ENCODE measurements at regions not wholly inside any gene's neighbourhood (a gene's known extent, or its start where the extent isn't known, plus 50 kb on each side); places are given as distances from the start of the nearest gene placed in this dataset.

- TF ChIP-seq POLR2AphosphoS5 (IDR thresholded peaks at IDR 0.05; ENCODE audit: low read depth, low read length) (no peak), SIN3A (IDR thresholded peaks at IDR 0.05; ENCODE audit: borderline replicate concordance, insufficient read depth, low read length) (no peak), TAF1 (IDR thresholded peaks at IDR 0.05; ENCODE audit: borderline replicate concordance, insufficient read depth, low read length) (no peak), REST (IDR thresholded peaks at IDR 0.05; ENCODE audit: insufficient read depth in 1 of 2, low read depth in 2 of 2, low read length in 2 of 2) (no peak), FOXP2 (optimal IDR thresholded peaks at IDR 0.05; ENCODE audit: borderline replicate concordance, extremely low read depth, extremely low read length, insufficient read depth) (no peak)
Measured at GRCh38 chr4:18641334-18641733, 619.8 kb upstream of the LCORL start.

Measured in PFSK-1 (cell line).